GM12865 (cell line): ENCODE measurements at regions not wholly inside any gene's neighbourhood (a gene's known extent, or its start where the extent isn't known, plus 50 kb on each side); places are given as distances from the start of the nearest gene placed in this dataset.
A peak's percentile ranks its signal among the peaks of the same experiment; 100 is the strongest.

Source experiments
- DNase-seq: peaks from one replicate; pipeline ENCODE4 v3.0.0; 2010; ENCODE audit warnings: low read depth
- H3K4me3 ChIP-seq: 2 replicates; pipeline ENCODE4 v1.5.1; 2011; ENCODE audit warnings: mild to moderate bottlenecking, low read depth, low read length, control low read depth
- CTCF ChIP-seq: IDR thresholded peaks from 2 replicates; pipeline ENCODE4 v1.5.1; 2011; ENCODE audit warnings: low read length, control low read depth, low read depth, inconsistent platforms; ENCODE audit not compliant: insufficient read depth; ENCODE audit errors: missing control alignments

GRCh38 chr5:158430798-158431167, 571.8 kb upstream of the CLINT1 start:
- TF ChIP-seq CTCF = no peak
- DNase-seq = no peak
- no peak overlapping the region for H3K4me3 ChIP-seq

- TF ChIP-seq CTCF = no peak
- no peak overlapping the region for H3K4me3 ChIP-seq
- peak; percentile 10 for DNase-seq
These were observed 571.3 kb upstream of the CLINT1 start for GRCh38 chr5:158430166-158430797.

- no peak for DNase-seq
These were observed 570.6 kb upstream of the CLINT1 start for GRCh38 chr5:158429564-158429963.

GRCh38 chr5:158423623-158424200, 564.8 kb upstream of the CLINT1 start:
- TF ChIP-seq CTCF = no peak
- H3K4me3 ChIP-seq = no peak overlapping the region
- DNase-seq = no peak

More at GRCh38 chr5:158429564-158429963, 570.6 kb upstream of the CLINT1 start:
- H3K4me3 ChIP-seq = no peak overlapping the region
- TF ChIP-seq CTCF = no peak

- TF ChIP-seq CTCF = no peak
- no peak overlapping the region for H3K4me3 ChIP-seq
- no peak for DNase-seq
These were observed 563.9 kb upstream of the CLINT1 start for GRCh38 chr5:158422653-158423515.

GRCh38 chr5:158421319-158421718, 562.4 kb upstream of the CLINT1 start:
- no peak for TF ChIP-seq CTCF
- DNase-seq = no peak
- H3K4me3 ChIP-seq = no peak overlapping the region

GRCh38 chr5:158419186-158419585, 560.2 kb upstream of the CLINT1 start:
- DNase-seq = no peak
- no peak overlapping the region for H3K4me3 ChIP-seq
- no peak for TF ChIP-seq CTCF
